ENCODE measurements at regions not wholly inside any gene's neighbourhood (a gene's known extent, or its start where the extent isn't known, plus 50 kb on each side); places are given as distances from the start of the nearest gene placed in this dataset.

DNA sequence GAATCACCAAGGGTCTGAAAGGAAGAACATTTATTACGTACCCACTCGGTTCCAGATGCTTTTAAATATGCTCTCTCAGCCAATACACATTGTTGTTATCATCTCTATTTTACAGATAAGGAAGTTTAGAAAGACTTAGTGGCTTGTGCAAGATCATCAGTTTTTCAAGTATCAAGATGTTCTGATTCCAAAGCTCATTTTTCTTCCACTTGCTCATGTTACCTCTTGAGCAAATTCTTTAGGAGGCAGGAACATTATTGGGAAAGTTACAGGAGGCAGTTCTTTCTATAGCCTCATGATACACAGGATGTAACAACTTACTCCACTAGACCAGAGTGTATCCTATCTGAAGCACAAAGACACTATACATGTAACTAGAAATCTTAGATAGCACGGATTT lies 65.0 kb upstream of the MMADHC start:
- DNase-seq (ENCODE audit: low read depth in 2 of 2), result no peak

DNA sequence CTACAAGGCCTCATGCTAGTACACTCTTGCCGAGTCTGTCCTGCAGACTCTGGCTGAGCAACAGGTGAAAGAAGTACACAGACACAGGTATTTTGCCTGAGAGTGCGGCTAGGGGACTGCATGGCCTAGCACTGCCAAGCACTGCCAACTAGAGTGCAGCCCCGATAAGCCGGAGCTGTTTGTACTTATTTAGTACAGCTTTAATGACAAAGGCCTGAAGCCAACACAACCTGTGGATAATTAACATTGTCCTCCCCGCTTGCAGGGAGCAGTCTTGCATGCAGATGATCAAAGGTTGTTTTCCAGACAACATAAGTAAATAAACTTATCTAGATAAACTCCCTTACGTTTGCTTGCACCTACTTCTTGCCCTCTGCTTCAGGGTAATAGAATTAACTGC lies 63.7 kb upstream of the MMADHC start:
- no peak for DNase-seq (ENCODE audit: low read depth in 2 of 2)

DNA sequence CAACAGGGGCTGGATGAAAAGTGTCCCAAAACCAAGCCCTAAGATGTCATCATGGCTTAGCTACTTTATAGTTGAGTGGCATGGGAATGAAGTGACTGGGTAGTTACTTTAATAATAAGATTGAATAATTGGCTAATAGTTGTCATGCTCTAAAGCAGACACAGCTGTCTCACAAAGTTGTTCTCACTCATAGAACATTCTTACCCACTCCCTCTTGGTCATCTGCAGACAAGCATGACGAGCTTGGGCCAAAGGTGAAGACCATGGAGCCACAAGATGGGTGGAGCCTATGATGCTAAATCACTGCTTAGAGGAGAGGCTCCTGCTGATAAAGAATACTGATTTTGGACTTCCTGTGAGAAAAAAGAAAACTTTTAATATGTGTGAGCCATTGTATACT lies 62.4 kb upstream of the MMADHC start:
- no peak for DNase-seq (ENCODE audit: low read depth in 2 of 2)

DNA sequence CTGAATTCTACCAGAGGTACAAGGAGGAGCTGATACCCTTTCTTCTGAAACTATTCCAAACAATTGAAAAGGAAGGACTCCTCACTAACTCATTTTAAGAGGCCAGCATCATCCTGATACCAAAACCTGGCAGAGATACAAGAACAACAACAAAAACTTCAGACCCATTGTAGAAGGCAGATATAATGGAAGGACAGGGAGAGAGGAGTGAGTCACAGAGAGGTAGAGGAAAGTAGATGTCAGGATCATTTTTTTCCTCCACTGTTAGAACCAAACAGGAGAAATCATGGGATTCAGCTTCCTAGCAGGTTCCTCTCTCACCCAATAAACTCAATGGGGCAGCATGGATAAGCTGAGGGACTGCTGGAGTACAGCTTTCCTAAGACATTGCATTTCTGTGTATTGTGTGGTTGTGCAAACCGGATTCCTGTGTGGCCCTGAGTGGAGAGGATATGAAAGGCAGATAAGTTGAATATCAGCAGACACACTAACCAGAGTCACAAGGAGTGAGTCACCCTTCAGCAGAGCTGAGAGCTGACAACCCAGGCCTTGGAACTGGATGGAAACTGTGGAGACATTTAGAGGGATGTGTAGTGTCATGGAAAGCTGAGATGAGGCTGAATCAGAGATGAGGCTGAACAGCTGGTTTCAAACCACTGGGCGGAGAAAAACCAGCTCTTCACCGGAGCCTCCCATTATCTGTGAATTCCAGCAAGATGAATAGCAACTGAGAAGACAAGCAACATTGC lies 60.9 kb upstream of the MMADHC start:
- DNase-seq (ENCODE audit: low read depth in 2 of 2), result no peak

GRCh38 chr2:149645391-149645790 lies 57.8 kb upstream of the MMADHC start:
- no peak for DNase-seq (ENCODE audit: low read depth in 2 of 2)
